T-cell (primary cell): ENCODE measurements at regions not wholly inside any gene's neighbourhood (a gene's known extent, or its start where the extent isn't known, plus 50 kb on each side); places are given as distances from the start of the nearest gene placed in this dataset.
"Not testable (repeated sequence)": the region's sequence is repeated elsewhere in the genome, so short reads cannot be mapped to it uniquely, and the experiment has no call there.

Experiments used
- ATAC-seq, 4 experiments: fragments of 200-7000 bp in 3 of 4; fragments of 150-1000 bp in 1 of 4; cut with Tn5 transposase; replicated peaks in 1 of 4; 1 replicate in 3 of 4; 2 replicates in 1 of 4; pipeline ENCODE4 v1.10.0; 2021; ENCODE audit warnings: moderate library complexity in 3 of 4, mild to moderate bottlenecking in 2 of 4, moderate number of reproducible peaks in 1 of 4
- CTCF ChIA-PET, 2 donors: fragments of 300-600 bp; sonication (Branson Sonifier 250); formaldehyde crosslinking; loops; one replicate each; lab custom pipeline; 2022; ENCODE audit warnings: antibody characterized with exemption in 2 of 2; lab: Charles Lee
- POLR2A ChIA-PET, 2 donors: fragments of 300-600 bp; sonication (Branson Sonifier 250); formaldehyde crosslinking; loops; one replicate each; lab custom pipeline; 2022; ENCODE audit warnings: antibody characterized with exemption in 2 of 2; lab: Charles Lee
- DNase-seq, 35 experiments: peaks; one replicate each; pipeline versions ENCODE4 v3.0.0 to v3.0.0-alpha.2; 2013 to 2023
- H3K27ac ChIP-seq: one replicate; pipeline ENCODE4 v1.5.1; 2013; ENCODE audit warnings: low read length
- H3K27me3 ChIP-seq, 2 experiments: replicated peaks in 1 of 2; 1 replicate in 1 of 2; 2 replicates in 1 of 2; pipeline versions ENCODE4 v1.6.1 to v1.7.0; 2013; ENCODE audit warnings: low read length in 1 of 2, mixed read lengths in 1 of 2; ENCODE audit not compliant: control insufficient read depth in 2 of 2, insufficient read depth in 2 of 2; ENCODE audit errors: extremely low read depth in 1 of 2
- H3K36me3 ChIP-seq, 2 donors: 1 replicate in 1 of 2; 2 replicates in 1 of 2; pipeline versions ENCODE4 v1.6.1 to v1.7.0; 2013; ENCODE audit warnings: low read length in 1 of 2; ENCODE audit not compliant: control insufficient read depth in 2 of 2, insufficient read depth in 1 of 2; ENCODE audit errors: extremely low read depth in 1 of 2
- H3K4me1 ChIP-seq, 2 experiments: 1 replicate in 1 of 2; 2 replicates in 1 of 2; pipeline versions ENCODE4 v1.6.1 to v1.7.0; 2013; ENCODE audit warnings: low read length in 2 of 2, mixed read lengths in 1 of 2; ENCODE audit not compliant: insufficient read depth in 2 of 2, control insufficient read depth in 1 of 2; ENCODE audit errors: extremely low read depth in 1 of 2
- H3K4me3 ChIP-seq, 2 donors: 1 replicate in 1 of 2; 2 replicates in 1 of 2; pipeline versions ENCODE4 v1.5.1 to v1.7.0; 2013; ENCODE audit warnings: mild to moderate bottlenecking in 2 of 2, low read length in 1 of 2, moderate library complexity in 1 of 2; ENCODE audit not compliant: control insufficient read depth in 1 of 2; ENCODE audit errors: extremely low read depth in 1 of 2
- H3K9me3 ChIP-seq: 2 replicates; pipeline ENCODE4 v1.7.0; 2013
- H3K27ac Mint-ChIP-seq, 2 donors: one replicate each; pipeline ENCODE4 v1.8.0; 2020 to 2021; ENCODE audit warnings: mild to moderate bottlenecking in 2 of 2, mixed read lengths in 2 of 2
- H3K27me3 Mint-ChIP-seq, 2 donors: one replicate each; pipeline ENCODE4 v1.8.0; 2021 to 2022; ENCODE audit warnings: mixed read lengths in 2 of 2
- H3K36me3 Mint-ChIP-seq: one replicate; pipeline ENCODE4 v1.8.0; 2021; ENCODE audit warnings: mixed read lengths
- H3K4me1 Mint-ChIP-seq, 3 donors: one replicate each; pipeline ENCODE4 v1.8.0; 2020 to 2022; ENCODE audit warnings: mixed read lengths in 3 of 3, mild to moderate bottlenecking in 1 of 3
- H3K4me3 Mint-ChIP-seq, 3 donors: one replicate each; pipeline ENCODE4 v1.8.0; 2020 to 2022; ENCODE audit warnings: mild to moderate bottlenecking in 3 of 3, mixed read lengths in 3 of 3, moderate library complexity in 3 of 3
- H3K9me3 Mint-ChIP-seq, 3 donors: one replicate each; pipeline ENCODE4 v1.8.0; 2020 to 2022; ENCODE audit warnings: mixed read lengths in 3 of 3
- WGBS: methylation state at CpG from one replicate; pipeline ENCODE4 v1.1.5; 2013; ENCODE audit warnings: missing lambda C conversion rate; ENCODE audit not compliant: insufficient coverage; 5-methylcytosine and 5-hydroxymethylcytosine counted together

DNA sequence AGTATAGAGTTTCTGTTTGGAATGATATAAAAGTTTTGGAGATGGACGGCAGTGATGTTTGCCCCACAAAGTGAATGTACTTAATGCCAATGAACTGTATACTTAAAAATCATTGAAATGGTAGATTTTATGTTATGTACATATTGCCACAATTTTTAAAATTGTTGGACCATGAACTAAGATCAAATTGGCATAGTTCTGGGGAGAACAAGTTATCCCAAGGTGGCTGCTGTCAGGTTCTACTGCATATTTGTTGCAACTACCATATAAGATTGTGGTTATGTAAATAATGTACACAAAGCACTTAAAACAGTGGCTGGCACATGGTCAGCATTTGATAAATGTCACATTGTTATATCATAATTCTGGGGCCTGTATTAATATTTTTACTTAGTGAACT, 466.4 kb downstream of the SIPA1L2 start:
- Mint-ChIP-seq H3K27me3 (peaks cover 1 to 13% of the 10 kb centered on the region in 2 donors), H3K4me1 (no peaks in the 10 kb centered on the region), H3K27ac (no peak overlapping the region), H3K36me3 (no peaks in the 10 kb centered on the region), H3K9me3 (peaks cover 0 to 7% (median 0%) of the 10 kb centered on the region in 3 donors), H3K4me3 (no peak overlapping the region)
- no peak for ATAC-seq
- Histone ChIP-seq H3K4me3 (no peak overlapping the region), H3K27me3 (peaks cover 0 to 2% of the 10 kb centered on the region in 2 experiments), H3K9me3 (no peaks in the 10 kb centered on the region), H3K36me3 (no peaks in the 10 kb centered on the region), H3K27ac (no peak overlapping the region), H3K4me1 (no peaks in the 10 kb centered on the region)
- ChIA-PET POLR2A (no interaction called here), CTCF (no interaction called here)
- WGBS = no CpG with 5 or more reads among the region's 1 CpG
- DNase-seq = no peak

DNA sequence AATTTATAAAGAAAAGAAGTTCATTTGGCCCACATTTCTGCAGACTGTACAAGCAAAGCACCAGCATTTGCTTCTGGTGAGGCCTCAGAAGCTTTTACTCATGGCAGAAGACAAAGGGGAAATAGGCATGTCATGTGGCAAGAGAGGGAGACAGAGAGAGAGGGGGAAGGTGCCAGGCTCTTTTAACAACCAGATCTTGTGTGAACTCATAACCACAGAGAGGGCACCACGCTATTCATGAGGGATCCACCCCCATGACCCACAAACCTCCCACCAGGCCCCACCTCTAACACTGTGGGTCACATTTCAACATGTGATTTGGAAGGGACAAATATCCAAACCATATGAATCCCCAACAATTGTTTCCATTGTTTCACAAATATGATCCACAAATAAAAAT, 467.9 kb downstream of the SIPA1L2 start:
- no CpG with 5 or more reads among the region's 1 CpG for WGBS
- H3K9me3 Mint-ChIP-seq = peaks cover 0 to 8% (median 0%) of the 10 kb centered on the region in 3 donors
- ChIA-PET POLR2A (no interaction called here), CTCF (no interaction called here)
- DNase-seq (no peak), ATAC-seq (no peak)
- H3K36me3 Mint-ChIP-seq = no peaks in the 10 kb centered on the region
- no peaks in the 10 kb centered on the region for H3K27me3 ChIP-seq
- no peak overlapping the region for H3K4me3 ChIP-seq
- H3K27ac ChIP-seq = no peak overlapping the region
- H3K27me3 Mint-ChIP-seq = peaks cover 1 to 12% of the 10 kb centered on the region in 2 donors
- H3K4me1 Mint-ChIP-seq = no peaks in the 10 kb centered on the region
- H3K36me3 ChIP-seq = no peaks in the 10 kb centered on the region
- no peak overlapping the region for H3K27ac Mint-ChIP-seq
- no peaks in the 10 kb centered on the region for H3K4me1 ChIP-seq
- no peak overlapping the region for H3K4me3 Mint-ChIP-seq
- H3K9me3 ChIP-seq = no peaks in the 10 kb centered on the region

DNA sequence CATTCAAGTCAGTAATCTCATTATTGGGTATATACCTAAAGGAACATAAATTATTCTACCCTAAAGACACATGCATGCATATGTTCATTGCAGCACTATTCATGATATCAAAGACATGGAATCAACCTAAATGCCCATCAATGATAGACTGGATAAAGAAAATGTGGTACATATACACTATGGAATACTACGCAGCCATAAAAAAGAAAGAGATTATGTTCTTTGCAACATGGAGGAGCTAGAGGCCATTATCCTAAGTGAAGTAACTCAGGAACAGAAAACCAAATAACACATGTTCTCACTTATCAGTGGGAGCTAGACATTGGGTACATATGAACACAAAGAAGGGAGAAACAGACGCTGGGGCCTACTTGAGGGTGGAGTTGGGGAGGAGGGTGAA, 471.4 kb downstream of the SIPA1L2 start:
- H3K9me3 ChIP-seq, H3K4me1 Mint-ChIP-seq, H3K4me3 ChIP-seq, H3K36me3 Mint-ChIP-seq, CTCF ChIA-PET, H3K27ac Mint-ChIP-seq, H3K4me3 Mint-ChIP-seq, DNase-seq, H3K27ac ChIP-seq, H3K4me1 ChIP-seq, ATAC-seq, H3K9me3 Mint-ChIP-seq, H3K36me3 ChIP-seq, POLR2A ChIA-PET, H3K27me3 Mint-ChIP-seq, H3K27me3 ChIP-seq: not testable (repeated sequence)
- no CpG with 5 or more reads among the region's 2 CpGs for WGBS

DNA sequence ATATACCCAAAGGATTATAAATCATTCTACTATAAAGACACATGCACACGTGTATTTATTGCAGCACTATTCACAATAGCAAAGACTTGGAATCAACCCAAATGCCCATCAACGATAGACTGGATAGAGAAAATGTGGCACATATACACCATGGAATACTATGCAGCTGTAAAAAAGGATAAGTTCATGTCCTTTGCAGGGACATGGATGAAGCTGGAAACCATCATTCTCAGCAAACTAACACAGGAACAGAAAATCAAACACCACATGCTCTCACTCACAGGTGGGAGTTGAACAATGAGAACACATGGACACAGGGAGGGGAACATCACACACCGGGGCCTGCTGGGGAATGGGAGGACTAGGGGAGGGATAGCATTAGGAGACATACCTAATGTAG, 473.9 kb downstream of the SIPA1L2 start:
- POLR2A ChIA-PET, H3K36me3 Mint-ChIP-seq, H3K36me3 ChIP-seq, H3K4me1 Mint-ChIP-seq, H3K9me3 Mint-ChIP-seq, H3K27me3 ChIP-seq, H3K9me3 ChIP-seq, ATAC-seq, H3K27ac Mint-ChIP-seq, H3K4me3 Mint-ChIP-seq, H3K4me1 ChIP-seq, H3K4me3 ChIP-seq, CTCF ChIA-PET, DNase-seq, H3K27ac ChIP-seq: not testable (repeated sequence)
- no CpG with 5 or more reads among the region's 3 CpGs for WGBS
- H3K27me3 Mint-ChIP-seq = peaks cover 12 to 18% of the 10 kb centered on the region in 2 donors

DNA sequence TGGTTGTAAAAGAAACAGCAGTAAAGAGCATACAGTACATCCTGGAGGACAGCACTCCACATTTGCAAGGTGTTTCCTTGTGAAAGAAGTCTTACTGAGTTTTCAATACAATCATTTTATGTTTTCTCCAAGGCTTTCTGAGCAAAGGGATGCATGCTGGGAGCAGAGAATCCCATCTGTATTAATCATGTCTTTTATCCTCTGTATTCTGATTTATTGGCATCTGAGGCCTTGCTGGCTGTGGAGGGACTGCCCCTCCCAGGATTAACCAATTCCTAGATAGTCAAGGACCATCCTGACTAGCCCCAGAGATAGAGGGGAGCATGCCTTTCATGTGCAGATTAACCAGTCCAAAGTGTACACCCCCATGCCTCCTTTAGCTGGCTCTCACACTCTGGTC, 476.3 kb downstream of the SIPA1L2 start:
- no peaks in the 10 kb centered on the region for H3K4me1 Mint-ChIP-seq
- H3K27me3 Mint-ChIP-seq = peaks cover 12 to 13% of the 10 kb centered on the region in 2 donors
- Histone ChIP-seq H3K9me3 (no peaks in the 10 kb centered on the region), H3K27me3 (no peaks in the 10 kb centered on the region), H3K27ac (no peak overlapping the region), H3K4me1 (no peaks in the 10 kb centered on the region), H3K4me3 (no peak overlapping the region), H3K36me3 (no peaks in the 10 kb centered on the region)
- ATAC-seq (no peak), DNase-seq (no peak)
- ChIA-PET POLR2A (no interaction called here), CTCF (no interaction called here)
- H3K4me3 Mint-ChIP-seq = no peak overlapping the region
- H3K9me3 Mint-ChIP-seq = peaks cover 0 to 6% (median 2%) of the 10 kb centered on the region in 3 donors
- H3K36me3 Mint-ChIP-seq = no peaks in the 10 kb centered on the region
- H3K27ac Mint-ChIP-seq = no peak overlapping the region

DNA sequence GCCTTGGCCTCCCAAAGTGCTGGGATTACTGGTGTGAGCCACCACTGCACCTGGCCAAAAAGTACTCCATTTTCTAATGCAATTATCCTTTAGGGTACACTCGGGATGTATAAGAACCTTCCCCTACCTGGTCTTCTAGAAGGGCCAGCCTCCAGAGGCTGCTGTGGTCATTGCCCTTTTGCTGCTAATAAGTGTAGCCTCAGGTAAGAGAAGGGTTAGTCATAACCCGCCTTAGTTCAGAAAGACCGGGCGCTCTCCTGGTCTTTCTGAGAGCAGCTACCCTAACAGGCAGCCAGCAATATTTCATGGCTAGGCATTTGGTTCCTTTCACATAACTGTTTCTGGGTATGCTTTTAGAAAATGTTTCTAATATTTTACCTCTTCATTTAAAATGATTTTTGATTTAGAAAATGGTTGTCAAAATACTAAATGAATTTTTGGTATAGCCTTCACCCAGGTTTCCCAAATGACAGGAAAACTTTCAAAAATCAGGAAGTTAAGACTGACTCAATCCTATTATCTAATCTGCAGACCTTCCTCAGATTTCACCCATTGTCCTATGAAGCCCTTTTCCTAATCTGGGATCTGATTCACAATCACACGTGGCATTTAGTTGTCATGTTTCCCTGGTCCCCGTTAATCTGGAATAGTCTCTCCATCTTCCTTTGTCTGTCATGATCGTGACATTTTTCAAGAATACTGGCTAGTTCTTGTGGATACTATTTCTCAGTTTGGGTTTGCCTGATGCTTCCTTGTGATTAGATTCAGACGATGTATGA, 479.0 kb downstream of the SIPA1L2 start:
- H3K4me3 Mint-ChIP-seq = no peak overlapping the region

More for the DNA sequence above, 479.0 kb downstream of the SIPA1L2 start:
- no peak overlapping the region for H3K27ac ChIP-seq
- ATAC-seq (no peak), DNase-seq (no peak)
- H3K36me3 ChIP-seq = no peaks in the 10 kb centered on the region
- peaks cover 0 to 6% (median 2%) of the 10 kb centered on the region in 3 donors for H3K9me3 Mint-ChIP-seq
- WGBS = 66% methylated on average over 3 of the region's 8 CpGs
- no peak overlapping the region for H3K27ac Mint-ChIP-seq
- no peak overlapping the region for H3K4me3 ChIP-seq
- H3K27me3 Mint-ChIP-seq = peaks cover 17 to 18% of the 10 kb centered on the region in 2 donors
- no peaks in the 10 kb centered on the region for H3K4me1 Mint-ChIP-seq
- H3K36me3 Mint-ChIP-seq = no peaks in the 10 kb centered on the region
- ChIA-PET POLR2A (no interaction called here), CTCF (no interaction called here)
- no peaks in the 10 kb centered on the region for H3K4me1 ChIP-seq
- H3K9me3 ChIP-seq = no peaks in the 10 kb centered on the region
- no peaks in the 10 kb centered on the region for H3K27me3 ChIP-seq
